ENCODE measurements at regions not wholly inside any gene's neighbourhood (a gene's known extent, or its start where the extent isn't known, plus 50 kb on each side); places are given as distances from the start of the nearest gene placed in this dataset.

DNA sequence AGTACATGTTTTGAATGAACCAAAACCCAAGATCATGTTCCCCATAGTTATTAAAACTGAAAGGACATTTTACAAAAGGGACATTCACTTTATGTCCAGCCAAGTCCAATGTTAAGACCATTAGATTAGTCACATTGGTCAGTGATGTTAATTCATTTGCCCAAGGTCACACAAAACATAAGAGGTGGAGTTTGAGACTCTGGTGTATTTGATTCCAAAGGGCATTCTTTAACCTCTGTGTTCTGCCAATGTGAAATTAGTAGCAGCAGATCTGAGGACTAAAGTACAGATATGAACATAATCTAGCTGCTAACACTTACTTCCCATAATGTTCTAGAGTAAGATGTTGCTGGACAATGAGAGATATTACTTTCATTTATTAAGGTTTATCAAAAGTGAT lies 425.6 kb downstream of the TUSC7 start:
- in situ Hi-C loops (cut with MboI; ENCODE audit: low pct_unique_long_range_greater_than_20kb, low sequenced_read_pairs), result no loop called here

DNA sequence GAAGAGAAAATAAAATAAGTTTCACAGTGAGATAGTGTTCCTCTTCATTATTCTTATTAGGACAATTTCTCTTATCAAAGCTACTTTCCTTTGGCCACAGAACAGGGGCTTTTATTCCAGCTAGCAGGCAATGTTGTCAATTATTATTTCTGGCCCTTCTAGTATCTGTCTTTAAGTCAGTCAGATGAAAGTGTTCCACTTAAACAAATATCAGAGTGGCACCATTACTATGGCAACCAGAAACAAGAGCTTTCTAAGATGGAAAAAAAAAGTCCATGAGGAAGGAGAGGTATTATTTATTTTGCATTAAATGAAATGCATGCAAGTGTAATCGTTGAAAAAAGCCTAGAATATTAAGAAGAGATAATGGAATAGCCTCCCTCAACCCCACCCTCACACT lies 426.4 kb downstream of the TUSC7 start:
- in situ Hi-C loops (cut with MboI; ENCODE audit: low pct_unique_long_range_greater_than_20kb, low sequenced_read_pairs), result no loop called here
- DNase-seq, result no peak

More for the DNA sequence above, 425.6 kb downstream of the TUSC7 start:
- DNase-seq, result no peak

DNA sequence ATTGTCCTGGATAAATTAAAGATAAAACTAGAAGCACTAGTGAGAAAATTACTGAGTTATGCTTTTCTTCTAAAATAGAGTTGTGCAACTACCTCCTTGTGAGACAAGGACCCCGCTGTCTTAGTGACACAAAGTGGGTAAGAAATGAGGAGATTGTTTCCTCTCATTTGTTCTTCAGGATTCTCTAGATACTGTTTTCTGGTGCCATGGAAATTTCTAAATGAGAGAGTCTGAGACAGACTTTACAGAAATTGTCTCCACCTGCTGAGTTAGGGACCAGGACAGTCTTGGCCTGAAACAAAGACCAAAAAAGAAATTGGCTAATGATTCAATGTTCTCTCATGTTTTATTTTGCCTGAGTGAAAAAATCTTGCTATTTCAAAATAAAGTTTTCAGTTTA lies 427.5 kb downstream of the TUSC7 start:
- in situ Hi-C loops (cut with MboI; ENCODE audit: low pct_unique_long_range_greater_than_20kb, low sequenced_read_pairs), result no loop called here
- DNase-seq, result no peak

DNA sequence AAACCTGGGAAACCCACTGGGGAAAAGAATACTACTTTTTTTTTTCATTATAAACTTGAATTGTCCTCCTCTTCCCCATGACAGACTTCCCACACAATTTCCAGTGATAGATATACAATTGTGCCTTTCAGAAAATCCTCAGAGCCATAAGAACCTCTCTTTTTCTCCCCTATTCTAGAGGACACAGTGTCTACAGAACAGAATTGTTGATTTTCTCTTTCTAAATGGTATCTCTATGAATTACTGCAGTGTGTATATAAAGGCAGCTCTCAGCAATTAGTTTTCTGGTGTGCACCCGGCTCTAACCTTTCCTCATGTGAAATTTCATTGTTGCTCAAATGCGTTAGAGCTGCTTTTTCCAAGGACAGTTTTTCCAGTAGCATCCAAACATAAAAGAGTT lies 430.1 kb downstream of the TUSC7 start:
- in situ Hi-C loops (cut with MboI; ENCODE audit: low pct_unique_long_range_greater_than_20kb, low sequenced_read_pairs), result no loop called here

DNA sequence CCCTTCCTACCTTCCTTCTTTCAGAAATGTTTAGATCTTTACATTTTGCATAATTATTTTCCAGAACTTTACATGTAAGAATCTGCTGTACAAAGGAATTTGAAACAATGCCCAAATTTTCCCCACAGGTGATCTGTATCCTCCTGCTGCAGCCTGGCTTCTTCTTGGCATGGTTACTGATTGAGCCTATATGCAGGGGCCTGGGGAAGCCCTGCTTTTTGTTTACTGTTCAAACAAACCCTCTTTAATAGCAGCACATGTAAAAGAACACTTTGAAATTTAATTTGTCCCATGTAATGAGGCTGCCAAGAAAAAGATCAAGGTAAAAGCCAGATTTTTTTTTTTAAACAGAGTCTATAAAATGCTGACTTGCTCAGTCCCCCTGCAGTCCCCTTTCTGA lies 432.2 kb downstream of the TUSC7 start:
- DNase-seq, result no peak
- in situ Hi-C loops (cut with MboI; ENCODE audit: low pct_unique_long_range_greater_than_20kb, low sequenced_read_pairs), result no loop called here

More for the DNA sequence above, 430.1 kb downstream of the TUSC7 start:
- DNase-seq, result no peak

DNA sequence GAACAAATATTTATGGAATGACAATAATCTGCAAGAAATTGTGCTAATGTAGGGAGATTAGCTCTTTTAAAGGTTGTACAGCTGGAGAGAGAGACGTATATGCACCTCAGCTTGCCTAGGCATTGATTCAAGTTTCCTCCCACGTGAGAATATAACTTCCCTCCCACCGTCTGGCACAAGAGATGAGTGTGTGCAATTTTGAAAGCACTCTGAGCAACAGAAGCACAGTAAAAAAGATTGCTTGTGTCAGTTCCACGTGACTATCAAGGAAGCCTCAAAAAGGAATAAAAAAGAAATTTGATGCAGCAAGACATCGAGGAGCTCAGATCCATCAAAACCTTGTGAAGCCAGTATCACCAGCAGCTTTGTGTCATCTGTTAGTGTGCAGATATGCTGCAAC lies 435.3 kb downstream of the TUSC7 start:
- in situ Hi-C loops (cut with MboI; ENCODE audit: low pct_unique_long_range_greater_than_20kb, low sequenced_read_pairs), result no loop called here
- DNase-seq, result no peak

DNA sequence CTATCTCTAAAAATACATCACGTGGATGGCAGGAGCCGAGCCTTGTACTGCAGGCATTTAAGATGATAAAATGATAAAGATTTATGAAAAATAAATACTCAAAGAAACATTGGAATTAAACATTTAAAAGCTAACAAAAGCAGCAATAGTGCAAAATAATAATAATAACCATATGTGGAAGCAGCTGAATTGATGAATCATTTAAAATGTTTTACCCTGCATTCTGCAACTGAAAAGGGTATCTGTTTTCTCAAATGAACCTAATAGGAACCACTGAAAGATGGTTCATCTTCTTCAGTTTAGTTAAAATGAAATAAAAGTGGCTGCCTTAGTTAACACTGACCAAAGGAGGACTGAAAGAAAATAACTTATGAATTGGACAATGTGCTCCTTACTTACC lies 436.1 kb downstream of the TUSC7 start:
- DNase-seq, result no peak
- in situ Hi-C loops (cut with MboI; ENCODE audit: low pct_unique_long_range_greater_than_20kb, low sequenced_read_pairs), result no loop called here

DNA sequence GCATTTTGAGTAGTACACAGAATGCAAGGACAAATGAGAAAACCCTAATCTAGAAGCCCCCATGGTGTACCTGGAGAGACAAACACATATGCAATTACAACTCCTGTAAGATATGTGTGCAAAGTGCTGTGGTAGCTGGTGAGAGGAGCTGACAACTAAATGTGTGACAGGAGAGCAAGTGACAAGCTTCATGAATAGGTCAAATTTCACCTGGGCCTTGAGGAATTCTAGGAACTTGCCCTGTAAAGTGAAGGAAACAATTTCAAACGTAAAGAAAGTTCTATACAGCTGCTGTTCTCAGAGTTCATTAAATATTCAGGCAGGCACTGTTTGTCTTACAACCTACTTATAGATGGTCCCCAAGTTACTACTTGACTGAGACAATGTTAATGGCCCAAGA lies 437.0 kb downstream of the TUSC7 start:
- in situ Hi-C loops (cut with MboI; ENCODE audit: low pct_unique_long_range_greater_than_20kb, low sequenced_read_pairs), result no loop called here
- DNase-seq, result no peak

DNA sequence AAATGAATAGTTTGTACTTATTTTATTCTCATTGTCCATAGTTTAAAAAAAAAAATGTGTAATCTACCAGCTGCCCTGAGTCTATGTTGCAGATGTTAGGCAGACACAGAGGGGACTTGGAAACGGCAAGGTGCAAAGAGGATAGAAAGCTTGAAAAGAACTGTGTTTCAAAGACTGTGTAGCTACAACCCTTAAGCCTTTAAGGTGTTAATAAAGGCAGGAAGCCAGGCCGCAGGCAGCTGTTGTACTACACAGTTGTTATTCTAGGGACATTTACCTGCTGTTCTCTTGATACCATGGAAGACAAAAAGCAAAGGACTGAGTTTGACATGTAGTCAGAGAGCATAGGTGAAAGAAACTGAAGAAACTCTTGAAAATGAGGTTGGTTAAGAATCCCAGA lies 440.0 kb downstream of the TUSC7 start:
- no peak for DNase-seq
- in situ Hi-C loops (cut with MboI; ENCODE audit: low pct_unique_long_range_greater_than_20kb, low sequenced_read_pairs), result no loop called here

DNA sequence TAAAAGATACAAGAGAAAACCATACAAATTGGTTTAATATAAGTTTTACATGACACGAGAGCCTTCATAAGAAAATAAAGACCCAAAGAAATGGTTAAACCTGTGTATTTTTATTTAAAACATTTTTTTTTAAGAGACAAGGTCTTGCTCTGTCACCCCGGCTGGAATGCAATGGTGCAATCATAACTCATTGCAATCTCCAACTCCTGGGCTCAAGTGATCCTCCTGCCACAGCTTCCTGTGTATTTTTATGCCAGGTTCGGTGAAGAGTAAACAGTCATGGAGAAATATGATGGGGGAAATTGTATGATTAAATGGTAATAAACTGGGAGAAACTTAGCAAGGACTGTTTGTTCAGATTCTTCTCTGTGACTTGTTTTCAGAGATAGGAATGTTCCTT lies 441.0 kb downstream of the TUSC7 start:
- in situ Hi-C loops (cut with MboI; ENCODE audit: low pct_unique_long_range_greater_than_20kb, low sequenced_read_pairs), result no loop called here
- no peak for DNase-seq

DNA sequence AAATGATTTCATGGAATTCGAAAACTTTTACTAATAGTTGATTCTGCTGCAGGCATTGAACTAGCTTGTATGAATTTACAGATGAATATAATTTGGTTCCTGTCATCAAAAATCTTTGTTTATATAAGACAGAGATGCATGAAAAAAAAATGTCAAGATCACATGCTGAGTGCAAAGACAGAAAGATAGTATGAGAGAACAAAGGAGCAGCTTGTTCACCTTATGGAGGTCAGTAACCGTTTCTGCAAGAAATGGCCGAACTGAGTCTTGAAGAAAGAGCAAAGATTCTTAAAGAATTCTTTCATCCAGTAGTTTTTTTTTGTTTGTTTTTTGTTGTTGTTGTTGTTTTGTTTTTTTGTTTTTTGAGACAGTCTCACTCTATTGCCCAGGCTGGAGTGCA lies 450.6 kb downstream of the TUSC7 start:
- in situ Hi-C loops (cut with MboI; ENCODE audit: low pct_unique_long_range_greater_than_20kb, low sequenced_read_pairs), result no loop called here
- no peak for DNase-seq

DNA sequence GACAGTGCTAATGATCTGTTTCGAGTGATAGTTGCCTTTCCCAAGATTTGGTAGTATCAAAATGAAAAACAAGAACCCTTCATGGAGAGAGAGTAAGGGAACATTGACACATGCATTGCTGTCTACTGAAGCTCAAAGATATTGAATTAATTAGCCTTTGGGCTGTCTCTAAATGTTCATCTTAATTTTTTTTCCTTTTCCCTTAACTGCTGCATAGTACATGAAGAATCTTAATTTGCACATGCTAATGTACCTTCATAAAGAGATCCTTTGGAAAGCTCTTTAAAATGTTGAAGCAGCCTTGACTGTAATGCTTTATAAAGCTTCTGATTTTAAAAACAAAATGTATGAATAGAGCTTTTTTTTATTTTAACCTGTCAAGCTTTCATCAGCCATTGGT lies 452.2 kb downstream of the TUSC7 start:
- in situ Hi-C loops (cut with MboI; ENCODE audit: low pct_unique_long_range_greater_than_20kb, low sequenced_read_pairs), result no loop called here
- DNase-seq, result no peak

DNA sequence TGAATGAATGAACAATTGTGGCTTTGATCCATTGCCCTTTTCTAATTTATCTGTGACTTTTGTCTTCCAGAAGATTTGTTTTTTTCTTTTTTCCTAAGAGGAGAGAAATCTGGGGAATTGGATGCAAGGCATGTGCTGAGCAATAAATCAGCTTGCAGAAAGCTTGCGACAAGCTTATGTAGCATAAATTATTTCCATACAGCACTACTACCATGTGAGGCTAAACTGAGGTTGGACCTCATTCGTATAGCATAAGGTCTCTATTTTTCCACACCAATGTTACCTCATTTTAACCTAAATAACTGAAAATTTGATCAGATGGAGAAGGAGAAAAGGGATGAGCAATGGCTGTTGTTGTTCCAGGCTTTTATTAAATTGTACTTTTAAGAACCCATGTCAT lies 455.6 kb downstream of the TUSC7 start:
- in situ Hi-C loops (cut with MboI; ENCODE audit: low pct_unique_long_range_greater_than_20kb, low sequenced_read_pairs), result no loop called here
- DNase-seq, result no peak

DNA sequence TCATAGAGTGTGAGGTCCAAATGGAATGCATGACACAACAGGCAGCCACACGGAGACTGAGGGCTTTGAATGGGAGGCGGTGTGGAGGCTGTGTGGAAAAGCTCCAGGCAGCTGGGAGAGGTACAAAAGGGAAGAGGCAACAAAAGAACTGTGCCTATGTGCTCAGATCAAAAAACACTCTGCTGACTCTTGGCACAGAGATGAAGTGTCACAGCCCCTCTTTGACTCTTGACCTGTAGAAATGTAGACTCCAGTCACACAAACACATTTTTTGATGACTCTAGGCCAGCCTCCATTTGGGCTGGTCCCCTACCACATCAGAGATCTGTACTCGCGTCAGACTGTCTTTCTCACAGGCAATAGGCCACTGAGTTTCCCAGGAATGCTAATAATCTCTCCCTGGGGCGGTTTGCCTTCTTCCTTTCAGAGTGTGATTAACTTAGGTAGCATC lies 456.0 kb downstream of the TUSC7 start:
- no peak for DNase-seq
- in situ Hi-C loops (cut with MboI; ENCODE audit: low pct_unique_long_range_greater_than_20kb, low sequenced_read_pairs), result no loop called here

DNA sequence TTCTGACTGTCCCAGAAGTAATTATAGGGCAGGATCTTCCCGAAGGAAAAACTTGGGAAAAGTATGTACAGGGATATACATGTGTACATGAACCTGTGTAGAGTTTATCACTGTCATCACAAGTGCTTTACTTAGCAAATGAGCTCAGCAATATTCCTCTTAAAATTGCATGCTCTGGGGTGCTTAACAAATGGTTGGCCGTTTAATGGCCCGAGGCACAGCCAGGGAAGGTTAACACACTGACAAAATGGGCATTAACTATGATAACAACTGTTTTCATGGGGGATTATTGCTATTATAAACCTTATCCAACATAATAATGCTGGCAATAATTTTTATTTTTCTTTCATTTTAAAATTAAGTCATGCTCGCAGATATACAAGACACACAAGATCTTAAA lies 459.3 kb downstream of the TUSC7 start:
- DNase-seq, result no peak
- in situ Hi-C loops (cut with MboI; ENCODE audit: low pct_unique_long_range_greater_than_20kb, low sequenced_read_pairs), result no loop called here

DNA sequence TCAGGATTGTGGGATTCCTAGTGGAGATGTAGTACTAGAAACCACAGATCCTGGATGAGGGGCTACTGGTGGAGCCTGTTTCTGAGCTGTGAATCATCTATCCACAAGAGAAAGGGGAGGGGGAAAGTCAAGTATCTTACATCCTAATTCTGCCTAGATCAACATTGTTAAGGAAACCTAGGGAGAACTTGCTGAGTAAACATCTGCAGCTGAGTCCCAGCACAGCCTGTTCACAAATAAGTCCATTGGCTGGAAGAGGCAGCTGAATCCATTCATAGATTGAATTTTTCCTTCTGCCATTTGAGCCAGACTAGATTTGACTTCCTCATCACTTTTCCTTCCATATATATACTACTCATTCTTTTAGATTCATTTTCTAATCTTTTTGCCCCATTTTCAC lies 460.5 kb downstream of the TUSC7 start:
- no peak for DNase-seq
- in situ Hi-C loops (cut with MboI; ENCODE audit: low pct_unique_long_range_greater_than_20kb, low sequenced_read_pairs), result no loop called here

DNA sequence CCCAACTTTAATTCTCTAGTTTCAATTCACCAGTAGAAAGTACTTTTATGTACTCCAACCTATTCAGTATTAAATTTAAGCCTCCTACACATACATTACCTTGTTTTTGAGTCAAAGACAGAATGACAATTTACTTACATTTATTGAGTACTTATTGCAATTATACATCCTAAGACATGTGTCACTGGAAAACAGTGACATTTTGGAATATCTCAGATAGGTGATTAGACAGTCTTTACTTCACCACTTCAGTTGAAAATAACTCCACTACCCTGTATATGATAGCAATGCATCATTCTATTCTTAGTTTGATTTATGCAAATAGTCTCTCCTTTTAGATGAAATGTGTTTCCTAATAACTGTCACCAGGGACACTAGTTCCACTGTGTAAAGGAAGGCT lies 461.5 kb downstream of the TUSC7 start:
- DNase-seq, result no peak
- in situ Hi-C loops (cut with MboI; ENCODE audit: low pct_unique_long_range_greater_than_20kb, low sequenced_read_pairs), result no loop called here

DNA sequence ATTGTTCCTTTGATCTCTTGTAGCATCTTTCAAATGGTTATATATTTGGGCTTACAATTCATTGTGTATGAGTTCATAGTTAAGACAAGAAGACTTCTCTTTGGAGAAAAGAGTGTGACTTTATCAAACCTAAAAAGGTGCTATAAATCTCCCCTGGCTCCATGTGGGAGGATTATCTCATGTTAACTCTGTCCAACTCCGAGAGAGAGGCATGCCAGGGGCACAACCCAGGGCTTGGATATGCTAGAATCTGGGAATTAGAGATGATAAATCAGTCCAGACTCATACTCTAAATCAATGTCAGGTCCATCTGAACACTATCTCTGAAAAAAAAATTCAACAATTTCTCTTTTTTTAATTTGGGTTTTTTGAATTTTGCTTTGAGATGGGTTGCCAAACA lies 462.8 kb downstream of the TUSC7 start:
- no peak for DNase-seq
- in situ Hi-C loops (cut with MboI; ENCODE audit: low pct_unique_long_range_greater_than_20kb, low sequenced_read_pairs), result no loop called here

DNA sequence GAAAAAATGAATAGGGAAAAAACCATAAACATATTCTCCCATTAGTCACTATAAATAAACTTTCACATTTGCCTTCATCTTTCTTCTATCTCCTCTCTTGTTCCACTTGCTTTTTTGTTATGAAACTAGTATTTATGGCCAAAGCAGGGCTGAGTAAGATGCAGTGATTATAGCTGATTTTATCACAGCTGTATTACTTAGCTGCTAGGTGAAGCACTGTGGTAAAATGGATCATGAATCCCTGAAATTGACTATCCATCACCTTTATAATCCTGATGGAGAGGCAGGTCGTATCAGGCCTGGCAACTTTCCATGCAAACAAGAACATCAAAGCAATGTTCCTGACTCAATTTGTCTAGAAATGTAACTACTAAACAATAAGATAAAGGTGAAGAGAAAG lies 471.6 kb downstream of the TUSC7 start:
- in situ Hi-C loops (cut with MboI; ENCODE audit: low pct_unique_long_range_greater_than_20kb, low sequenced_read_pairs), result no loop called here

DNA sequence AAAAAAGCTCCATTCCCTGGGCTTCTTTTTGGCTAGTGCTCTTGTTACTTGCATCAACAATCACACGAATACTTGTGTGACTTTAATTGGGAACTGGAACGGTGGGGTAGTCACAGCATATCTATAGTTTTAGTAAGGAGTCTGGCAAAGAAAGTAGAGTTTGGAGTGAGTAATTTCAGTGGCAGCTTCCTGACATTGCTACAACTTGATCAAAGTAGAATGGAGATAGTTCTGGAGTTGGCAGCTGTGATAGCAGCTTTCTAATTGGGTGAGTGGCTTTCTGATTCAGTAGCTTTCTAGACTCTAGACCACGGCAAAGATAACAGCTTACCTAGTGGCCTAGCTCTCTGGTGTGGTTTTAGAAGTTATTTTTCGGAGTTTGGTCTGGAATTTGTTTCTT lies 475.0 kb downstream of the TUSC7 start:
- DNase-seq, result no peak
- in situ Hi-C loops (cut with MboI; ENCODE audit: low pct_unique_long_range_greater_than_20kb, low sequenced_read_pairs), result no loop called here

More for the DNA sequence above, 471.6 kb downstream of the TUSC7 start:
- no peak for DNase-seq

DNA sequence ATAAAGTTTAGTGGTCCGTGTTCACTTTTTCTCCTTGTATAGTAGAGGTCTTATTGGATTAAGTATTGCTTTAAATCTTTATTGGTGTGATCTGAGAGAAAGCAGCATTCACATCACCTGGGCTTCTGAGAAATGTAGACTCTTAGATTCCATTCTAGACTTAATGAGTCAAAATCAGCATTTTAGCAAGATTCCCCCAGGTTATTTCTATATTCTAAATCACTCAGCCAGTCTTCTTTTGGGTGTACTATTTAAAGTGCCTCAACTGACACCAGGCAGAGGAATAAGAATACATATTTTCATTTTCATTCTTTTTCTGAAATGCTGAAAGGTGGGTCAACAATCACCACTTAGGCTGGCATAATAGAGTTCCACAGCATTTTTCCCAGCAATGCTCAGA lies 481.7 kb downstream of the TUSC7 start:
- in situ Hi-C loops (cut with MboI; ENCODE audit: low pct_unique_long_range_greater_than_20kb, low sequenced_read_pairs), result no loop called here
- no peak for DNase-seq

DNA sequence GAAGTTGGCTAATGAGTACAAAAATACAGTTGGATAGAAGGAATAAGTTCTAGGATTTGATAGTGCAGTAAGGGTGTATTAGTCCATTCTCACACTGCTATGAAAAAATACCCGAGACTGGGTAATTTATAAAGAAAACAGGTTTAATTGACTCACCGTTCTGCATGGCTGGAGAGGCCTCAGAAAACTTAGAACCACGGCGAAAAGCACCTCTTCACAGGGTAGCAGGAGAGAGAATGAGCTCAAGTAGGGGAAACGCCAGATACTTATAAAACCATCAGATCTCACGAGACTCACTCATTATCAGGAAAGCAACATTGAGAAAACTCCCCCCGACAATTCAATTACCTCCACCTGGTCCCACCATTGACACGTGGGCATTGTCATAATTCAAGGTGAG lies 483.3 kb downstream of the TUSC7 start:
- in situ Hi-C loops (cut with MboI; ENCODE audit: low pct_unique_long_range_greater_than_20kb, low sequenced_read_pairs), result no loop called here
- DNase-seq, result no peak

Measured in KBM-7 (cell line).